ENCODE measurements at regions not wholly inside any gene's neighbourhood (a gene's known extent, or its start where the extent isn't known, plus 50 kb on each side); places are given as distances from the start of the nearest gene placed in this dataset.

- no peak for TF ChIP-seq EZH2phosphoT487 (conservative IDR thresholded peaks at IDR 0.05; ENCODE audit: low read length)
- TF ChIP-seq, protein P1, sequence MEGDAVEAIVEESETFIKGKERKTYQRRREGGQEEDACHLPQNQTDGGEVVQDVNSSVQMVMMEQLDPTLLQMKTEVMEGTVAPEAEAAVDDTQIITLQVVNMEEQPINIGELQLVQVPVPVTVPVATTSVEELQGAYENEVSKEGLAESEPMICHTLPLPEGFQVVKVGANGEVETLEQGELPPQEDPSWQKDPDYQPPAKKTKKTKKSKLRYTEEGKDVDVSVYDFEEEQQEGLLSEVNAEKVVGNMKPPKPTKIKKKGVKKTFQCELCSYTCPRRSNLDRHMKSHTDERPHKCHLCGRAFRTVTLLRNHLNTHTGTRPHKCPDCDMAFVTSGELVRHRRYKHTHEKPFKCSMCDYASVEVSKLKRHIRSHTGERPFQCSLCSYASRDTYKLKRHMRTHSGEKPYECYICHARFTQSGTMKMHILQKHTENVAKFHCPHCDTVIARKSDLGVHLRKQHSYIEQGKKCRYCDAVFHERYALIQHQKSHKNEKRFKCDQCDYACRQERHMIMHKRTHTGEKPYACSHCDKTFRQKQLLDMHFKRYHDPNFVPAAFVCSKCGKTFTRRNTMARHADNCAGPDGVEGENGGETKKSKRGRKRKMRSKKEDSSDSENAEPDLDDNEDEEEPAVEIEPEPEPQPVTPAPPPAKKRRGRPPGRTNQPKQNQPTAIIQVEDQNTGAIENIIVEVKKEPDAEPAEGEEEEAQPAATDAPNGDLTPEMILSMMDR (IDR thresholded peaks at IDR 0.05; ENCODE audit: insufficient read depth, low read length, poor library complexity, severe bottlenecking), result no peak
These were observed 74.6 kb upstream of the SOX9 start for GRCh38 chr17:72046178-72046577.
